Femur (tissue), 1 donor: ENCODE measurements at regions not wholly inside any gene's neighbourhood (a gene's known extent, or its start where the extent isn't known, plus 50 kb on each side); places are given as distances from the start of the nearest gene placed in this dataset.

Experiments
- DNase-seq: peaks from one replicate; pipeline ENCODE4 v3.0.0-alpha.2; 2017

GRCh38 chr9:88326936-88327335 lies 61.3 kb upstream of the SPIN1 start:
- no peak for DNase-seq

GRCh38 chr9:88326015-88326414 lies 62.2 kb upstream of the SPIN1 start:
- no peak for DNase-seq

- peak; percentile 62 for DNase-seq
Measured at GRCh38 chr9:88322906-88323566, 65.2 kb upstream of the SPIN1 start.

- no peak for DNase-seq
Measured at GRCh38 chr9:88321764-88322163, 66.5 kb upstream of the SPIN1 start.

GRCh38 chr9:88320748-88321415 lies 67.4 kb upstream of the SPIN1 start:
- DNase-seq = no peak

GRCh38 chr9:88319936-88320747 lies 68.1 kb upstream of the SPIN1 start:
- no peak for DNase-seq

- no peak for DNase-seq
Measured at GRCh38 chr9:88313364-88314220, 74.7 kb upstream of the SPIN1 start.

GRCh38 chr9:88312517-88313103 lies 75.6 kb upstream of the SPIN1 start:
- no peak for DNase-seq

GRCh38 chr9:88312045-88312444 lies 76.2 kb upstream of the SPIN1 start:
- no peak for DNase-seq

- DNase-seq = no peak
Measured at GRCh38 chr9:88310310-88310980, 77.8 kb upstream of the SPIN1 start.

- peak; percentile 21 for DNase-seq
Measured at GRCh38 chr9:88308831-88309560, 79.2 kb upstream of the SPIN1 start.

GRCh38 chr9:88307136-88307535 lies 81.1 kb upstream of the SPIN1 start:
- no peak for DNase-seq

- no peak for DNase-seq
Measured at GRCh38 chr9:88303721-88304451, 84.4 kb upstream of the SPIN1 start.

- DNase-seq = no peak
Measured at GRCh38 chr9:88302579-88303324, 85.5 kb upstream of the SPIN1 start.

- no peak for DNase-seq
Measured at GRCh38 chr9:88300556-88300955, 87.7 kb upstream of the SPIN1 start.

GRCh38 chr9:88291856-88292255 lies 96.4 kb upstream of the SPIN1 start:
- DNase-seq = no peak

- no peak for DNase-seq
Measured at GRCh38 chr9:88291056-88291455, 97.2 kb upstream of the SPIN1 start.

- no peak for DNase-seq
Measured at GRCh38 chr9:88289532-88289931, 98.7 kb upstream of the SPIN1 start.

- peak; percentile 61 for DNase-seq
Measured at GRCh38 chr9:88287972-88288371, 100.3 kb upstream of the SPIN1 start.
